Umbilical cord (tissue), 1 donor: ENCODE measurements at regions not wholly inside any gene's neighbourhood (a gene's known extent, or its start where the extent isn't known, plus 50 kb on each side); places are given as distances from the start of the nearest gene placed in this dataset.

ENCODE experiments used
- DNase-seq: peaks from one replicate; pipeline ENCODE4 v3.0.0-alpha.2; 2015; ENCODE audit warnings: low spot score

GRCh38 chr11:114876234-114876633, 197.9 kb downstream of the NXPE2 start:
- no peak for DNase-seq

GRCh38 chr11:114877976-114878375, 199.6 kb downstream of the NXPE2 start:
- DNase-seq = no peak

GRCh38 chr11:114880442-114880841, 202.1 kb downstream of the NXPE2 start:
- no peak for DNase-seq

- DNase-seq = no peak
These were observed 205.1 kb downstream of the NXPE2 start for GRCh38 chr11:114883472-114883871.

- no peak for DNase-seq
These were observed 208.4 kb downstream of the NXPE2 start for GRCh38 chr11:114886644-114887265.

DNA sequence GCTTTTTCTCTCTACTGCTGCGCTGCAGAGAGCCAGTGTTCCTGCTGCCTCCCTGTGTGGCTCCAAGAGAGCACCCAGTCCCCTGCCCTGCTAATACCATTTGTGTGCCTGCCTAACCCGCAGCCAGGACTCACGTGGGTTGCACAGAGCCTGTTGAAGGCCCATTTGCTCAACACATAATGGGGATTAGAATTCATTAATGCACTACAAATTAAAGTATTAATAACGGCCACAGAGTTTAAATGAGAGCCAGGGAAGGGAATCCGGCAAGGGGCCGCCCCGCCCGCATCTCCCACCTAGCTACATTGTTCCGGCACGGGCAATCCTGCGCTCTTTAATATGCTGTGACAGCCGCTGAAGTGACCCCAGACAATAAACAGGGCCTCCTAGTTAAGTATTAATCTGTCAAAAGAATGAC, 211.3 kb downstream of the NXPE2 start:
- no peak for DNase-seq

- DNase-seq = no peak
These were observed 211.7 kb downstream of the NXPE2 start for GRCh38 chr11:114890038-114890437.

DNA sequence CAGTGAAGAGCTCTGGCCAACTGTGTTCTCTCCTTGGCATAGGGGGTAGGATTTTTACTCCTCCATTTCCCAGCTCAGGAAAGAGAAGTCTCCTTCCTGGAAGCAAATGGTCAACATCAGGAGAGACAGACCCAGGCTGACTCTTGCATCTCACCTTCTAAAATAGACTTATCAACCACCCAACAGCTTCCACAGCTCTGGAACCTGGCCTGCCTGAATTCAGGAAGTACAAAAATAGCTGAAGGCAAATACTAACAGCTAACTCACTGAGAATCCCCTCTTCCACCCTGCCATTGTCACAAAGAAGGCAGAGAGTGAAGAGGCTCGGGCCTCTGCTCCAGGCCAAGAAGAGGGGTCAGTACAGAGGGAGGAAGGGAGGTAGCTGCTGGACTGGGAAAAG, 213.6 kb downstream of the NXPE2 start:
- DNase-seq = no peak

DNA sequence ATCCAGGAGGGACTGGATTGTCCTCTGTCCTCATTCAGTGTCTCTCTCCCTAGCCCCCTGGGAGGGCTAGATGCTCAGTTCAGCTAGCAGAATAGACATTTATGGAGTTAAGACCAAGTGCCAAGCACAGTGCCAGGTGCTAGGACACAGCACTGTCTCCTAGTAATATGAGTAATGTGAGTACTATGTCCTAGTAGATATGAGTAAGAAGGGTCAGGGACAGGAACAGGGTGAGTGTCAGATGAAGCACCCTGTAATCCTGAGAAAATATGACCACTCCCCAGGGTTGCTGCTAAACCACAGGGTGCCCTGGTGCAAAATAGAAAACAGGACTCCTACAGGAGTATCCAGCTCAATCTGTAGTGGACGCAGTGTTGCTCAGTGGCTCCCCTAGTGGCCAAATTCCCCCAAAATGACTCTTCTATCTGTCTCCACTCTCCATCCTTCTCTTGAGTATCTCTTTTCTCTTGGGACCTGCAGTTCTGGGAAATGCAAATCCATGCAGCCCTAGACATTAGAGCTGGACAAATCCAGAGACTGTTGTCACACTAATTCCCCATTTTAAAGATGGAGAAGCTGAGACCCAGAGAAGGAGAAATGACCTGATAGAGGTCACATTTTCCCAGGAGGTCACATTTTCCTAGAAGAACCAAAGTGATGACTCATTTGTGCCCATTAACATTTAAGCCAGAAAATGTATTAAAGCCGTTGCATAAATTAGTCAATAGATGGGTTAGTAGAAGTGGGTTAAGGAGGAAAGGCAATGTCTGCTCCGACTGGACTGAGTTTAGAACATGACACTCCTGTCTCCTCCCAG, 214.3 kb downstream of the NXPE2 start:
- DNase-seq = no peak

DNA sequence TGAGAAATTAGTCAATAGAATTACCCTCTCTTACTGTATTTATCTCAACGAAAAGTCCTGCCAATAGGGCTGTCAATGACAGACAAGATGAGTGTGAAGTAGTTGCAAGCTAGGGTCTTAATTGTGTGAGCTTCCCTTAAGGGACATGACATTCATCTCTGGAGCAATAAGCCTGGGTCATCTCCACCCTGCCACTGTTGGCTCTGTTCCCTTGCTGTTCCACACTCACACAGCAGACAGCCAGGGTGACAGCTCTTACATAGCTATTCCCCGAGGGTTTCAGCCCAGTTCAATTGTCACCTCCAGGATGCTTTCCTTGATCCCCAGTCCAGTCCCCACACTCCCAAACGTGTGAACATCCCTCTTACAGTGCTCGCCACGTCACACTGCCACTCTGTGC, 215.0 kb downstream of the NXPE2 start:
- DNase-seq = no peak

GRCh38 chr11:114896594-114896993, 218.3 kb downstream of the NXPE2 start:
- no peak for DNase-seq

DNA sequence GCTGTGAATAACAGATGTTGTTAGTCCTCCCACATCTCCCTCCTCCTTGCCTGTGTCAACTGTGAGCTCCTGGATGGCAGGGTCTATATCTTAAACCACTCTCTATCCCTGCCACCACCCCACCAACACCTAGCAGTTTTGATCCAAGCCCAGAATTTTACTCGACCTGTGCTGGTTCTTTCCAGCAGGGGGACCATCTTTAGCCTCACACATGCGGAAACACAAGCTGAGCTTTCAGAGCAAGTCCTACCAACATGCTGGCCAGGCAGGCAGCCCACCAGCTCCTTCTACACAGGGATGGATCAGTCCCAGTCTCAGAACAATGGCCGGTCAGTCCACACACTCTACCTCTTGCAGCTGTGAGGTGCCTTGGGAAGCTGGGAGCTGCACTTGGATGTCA, 231.5 kb downstream of the NXPE2 start:
- no peak for DNase-seq

- no peak for DNase-seq
These were observed 234.5 kb downstream of the NXPE2 start for GRCh38 chr11:114912826-114913225.

- DNase-seq = no peak
These were observed 236.1 kb downstream of the NXPE2 start for GRCh38 chr11:114914231-114915005.

DNA sequence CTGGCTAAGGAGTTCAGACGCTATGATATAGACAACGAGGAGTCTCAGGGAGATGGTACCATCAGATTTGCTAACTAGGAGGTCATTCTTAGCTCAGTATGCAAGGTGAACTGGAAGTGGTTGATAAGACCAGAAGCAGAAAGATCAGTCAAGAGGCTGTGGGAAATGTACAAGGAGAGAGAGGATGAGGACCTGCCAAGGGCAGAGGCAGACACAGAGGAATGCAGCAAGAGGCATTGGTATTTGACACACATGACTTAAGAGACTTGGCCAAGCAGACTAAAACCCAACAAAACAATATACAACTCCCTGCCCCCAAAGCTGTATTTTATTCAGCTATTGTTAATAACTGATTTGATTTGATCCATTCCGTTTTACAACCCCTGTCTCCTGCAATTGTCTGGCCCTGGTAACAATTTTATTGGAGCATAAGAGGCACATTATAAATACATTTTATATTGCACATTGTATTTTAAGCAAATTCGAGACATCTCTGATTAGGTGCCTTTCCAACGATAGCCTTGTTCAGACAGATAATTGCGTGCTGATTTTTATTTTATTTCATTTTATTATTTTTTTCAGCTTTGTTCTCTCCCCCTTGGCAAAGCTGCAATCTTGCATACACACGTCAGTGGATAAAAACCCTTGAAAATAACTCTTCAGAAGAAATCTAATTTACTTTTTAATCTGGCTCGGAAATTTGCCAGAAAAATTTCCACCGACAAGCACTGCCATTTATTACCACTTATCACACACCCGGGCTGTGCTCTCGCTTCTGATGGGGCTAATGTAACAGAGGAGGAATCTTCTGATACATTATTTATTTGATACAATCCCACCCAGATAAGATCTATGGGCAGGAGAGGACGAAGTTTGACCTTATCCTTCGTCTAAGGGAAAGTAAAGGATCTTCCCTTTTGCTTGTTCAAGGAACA, 237.8 kb downstream of the NXPE2 start:
- no peak for DNase-seq

DNA sequence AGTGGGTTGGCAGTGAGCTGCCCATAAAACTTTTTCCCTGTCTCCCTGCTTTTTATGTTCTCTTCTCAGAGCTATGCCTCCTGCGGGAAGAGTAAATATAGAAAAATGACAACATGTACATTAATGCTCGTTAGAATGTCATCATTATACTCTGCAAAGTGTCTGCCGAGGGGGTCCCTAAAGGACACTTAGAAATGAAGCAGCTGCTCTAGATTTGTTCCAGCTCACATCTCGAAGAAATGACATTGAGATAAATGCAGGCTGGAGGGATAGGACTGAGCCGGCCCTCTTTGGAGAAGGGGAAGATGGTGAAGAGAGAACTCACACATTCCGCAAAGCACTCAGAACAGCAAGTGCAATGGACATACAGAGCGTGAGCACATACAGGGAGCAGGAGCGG, 240.0 kb downstream of the NXPE2 start:
- DNase-seq = no peak

- no peak for DNase-seq
These were observed 243.4 kb downstream of the NXPE2 start for GRCh38 chr11:114921697-114922096.

GRCh38 chr11:114924042-114924441, 245.7 kb downstream of the NXPE2 start:
- peak; percentile 5 for DNase-seq

DNA sequence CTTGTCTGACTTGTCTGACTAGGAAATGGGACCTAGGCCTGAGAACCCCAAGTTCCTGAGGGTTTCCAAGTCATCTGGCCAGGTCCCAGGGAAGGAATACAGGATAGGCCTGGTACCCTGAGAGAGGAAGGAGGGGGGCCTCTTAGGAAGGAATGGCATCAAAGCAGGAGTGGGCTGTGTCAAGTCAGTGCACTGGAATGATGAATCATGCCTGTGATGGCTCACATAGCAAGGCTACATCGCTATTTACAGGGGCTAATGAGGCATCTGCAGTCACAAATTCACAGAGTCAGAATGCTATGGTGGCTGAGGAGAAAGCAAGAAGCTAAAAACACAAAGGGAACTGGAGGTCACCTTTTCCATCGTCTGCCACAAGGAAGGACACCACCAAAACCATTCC, 247.3 kb downstream of the NXPE2 start:
- DNase-seq = peak; percentile 41

DNA sequence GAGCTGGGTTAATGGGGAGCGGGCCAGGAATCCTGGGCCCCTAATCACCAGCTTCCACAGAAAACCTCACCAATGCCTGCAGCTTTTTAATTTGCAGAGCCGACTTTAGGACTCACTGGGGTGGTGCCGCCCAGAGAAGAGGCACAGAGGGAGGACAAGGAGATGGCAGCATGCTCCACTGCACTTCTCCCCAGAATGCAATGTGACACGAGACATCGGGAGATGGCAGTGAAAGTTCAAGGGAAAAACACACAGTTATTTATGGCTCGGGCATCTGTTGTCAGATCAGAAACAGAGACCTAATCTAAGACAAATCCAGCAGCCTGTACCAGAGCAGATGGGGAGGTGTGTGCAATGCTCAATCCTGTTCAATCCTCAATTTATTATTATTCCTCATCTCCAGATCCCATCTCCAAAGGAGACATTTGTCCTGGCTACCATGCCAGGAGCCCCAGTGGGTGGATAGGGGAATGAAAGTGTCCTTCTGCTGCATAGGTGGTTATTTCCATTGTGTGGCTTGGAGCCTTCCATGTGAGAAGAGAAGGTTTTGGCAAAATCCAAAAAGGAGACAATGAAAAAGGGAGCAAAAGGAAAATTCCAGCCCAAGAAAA, 250.0 kb downstream of the NXPE2 start:
- peak; percentile 8 for DNase-seq
